ENCODE measurements at regions not wholly inside any gene's neighbourhood (a gene's known extent, or its start where the extent isn't known, plus 50 kb on each side); places are given as distances from the start of the nearest gene placed in this dataset.

DNA sequence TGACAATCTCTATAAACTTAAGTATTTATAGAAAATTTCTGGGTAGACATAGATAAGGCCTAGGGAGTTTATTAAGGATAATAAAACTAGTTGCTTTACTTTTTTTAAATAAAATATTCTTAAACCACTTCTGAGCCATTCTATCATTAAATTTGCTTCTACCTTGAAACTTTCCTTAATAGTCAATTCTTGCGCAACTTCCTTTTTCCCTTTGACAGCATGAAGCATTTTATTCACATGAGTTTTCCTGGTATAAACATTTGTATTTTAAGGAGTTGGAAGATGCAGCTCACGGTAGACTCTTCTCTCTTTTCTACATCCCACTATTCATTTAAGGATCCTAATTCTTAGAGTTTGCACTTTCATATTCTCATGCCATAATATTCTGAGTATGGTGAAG lies 75.8 kb upstream of the DPH5 start:
- H3K36me3 ChIP-seq (ENCODE audit: low read depth), result no peaks in the 10 kb centered on the region
- intact Hi-C loops (cut with DNase I, micrococcal nuclease), result no loop called here
- no peak overlapping the region for H3K4me3 ChIP-seq
- TF ChIP-seq, protein P1, sequence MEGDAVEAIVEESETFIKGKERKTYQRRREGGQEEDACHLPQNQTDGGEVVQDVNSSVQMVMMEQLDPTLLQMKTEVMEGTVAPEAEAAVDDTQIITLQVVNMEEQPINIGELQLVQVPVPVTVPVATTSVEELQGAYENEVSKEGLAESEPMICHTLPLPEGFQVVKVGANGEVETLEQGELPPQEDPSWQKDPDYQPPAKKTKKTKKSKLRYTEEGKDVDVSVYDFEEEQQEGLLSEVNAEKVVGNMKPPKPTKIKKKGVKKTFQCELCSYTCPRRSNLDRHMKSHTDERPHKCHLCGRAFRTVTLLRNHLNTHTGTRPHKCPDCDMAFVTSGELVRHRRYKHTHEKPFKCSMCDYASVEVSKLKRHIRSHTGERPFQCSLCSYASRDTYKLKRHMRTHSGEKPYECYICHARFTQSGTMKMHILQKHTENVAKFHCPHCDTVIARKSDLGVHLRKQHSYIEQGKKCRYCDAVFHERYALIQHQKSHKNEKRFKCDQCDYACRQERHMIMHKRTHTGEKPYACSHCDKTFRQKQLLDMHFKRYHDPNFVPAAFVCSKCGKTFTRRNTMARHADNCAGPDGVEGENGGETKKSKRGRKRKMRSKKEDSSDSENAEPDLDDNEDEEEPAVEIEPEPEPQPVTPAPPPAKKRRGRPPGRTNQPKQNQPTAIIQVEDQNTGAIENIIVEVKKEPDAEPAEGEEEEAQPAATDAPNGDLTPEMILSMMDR (IDR thresholded peaks at IDR 0.05), result no peak
- no peaks in the 10 kb centered on the region for H3K4me1 ChIP-seq (ENCODE audit: low read depth)
- H3K9me3 ChIP-seq, result no peaks in the 10 kb centered on the region
- DNase-seq (no peak), ATAC-seq (no peak)

DNA sequence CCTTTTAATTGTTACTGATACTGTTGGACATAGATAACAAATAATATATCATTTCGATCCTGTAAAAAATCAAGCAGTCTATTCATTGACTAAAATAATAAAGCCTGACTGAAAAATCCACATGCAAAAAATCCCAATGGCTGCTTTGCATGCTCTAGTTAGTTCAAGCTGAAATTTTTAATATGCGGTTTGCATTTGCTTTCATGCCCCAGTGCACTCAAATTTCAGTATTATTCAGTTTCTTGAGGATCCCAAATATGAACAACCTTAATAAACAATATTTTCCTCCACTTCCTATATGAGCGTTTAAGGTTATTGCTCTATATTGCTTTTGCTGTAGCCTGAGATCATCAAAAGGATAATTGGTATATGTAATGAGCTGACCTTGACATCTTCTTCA lies 75.1 kb upstream of the DPH5 start:
- intact Hi-C loops (cut with DNase I, micrococcal nuclease), result no loop called here
- Histone ChIP-seq H3K4me3 (no peak overlapping the region), H3K36me3 (ENCODE audit: low read depth) (no peaks in the 10 kb centered on the region), H3K9me3 (no peaks in the 10 kb centered on the region), H3K4me1 (ENCODE audit: low read depth) (no peaks in the 10 kb centered on the region)
- TF ChIP-seq, protein P1 (IDR thresholded peaks at IDR 0.05), result no peak
- DNase-seq (no peak), ATAC-seq (no peak)

DNA sequence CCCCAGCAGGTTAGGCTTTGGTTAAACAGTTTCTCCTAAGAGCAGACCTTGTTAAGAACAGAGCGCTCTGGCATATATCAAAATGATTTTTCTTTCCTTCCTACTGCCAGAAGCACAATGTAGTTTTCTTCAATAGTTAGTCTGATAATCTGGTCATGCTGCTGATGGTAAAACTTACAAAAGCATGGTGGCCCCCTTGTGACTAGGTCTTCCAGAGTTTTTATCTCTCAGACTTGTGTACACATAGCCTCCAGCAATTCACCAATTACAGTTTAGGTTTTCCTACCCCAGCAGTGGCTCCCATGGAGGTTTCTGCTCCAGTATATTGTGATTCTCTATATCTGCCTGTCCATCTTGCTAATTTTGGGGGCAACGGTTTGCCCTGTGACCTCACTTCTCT lies 73.3 kb upstream of the DPH5 start:
- DNase-seq, result no peak
- H3K9me3 ChIP-seq, result no peaks in the 10 kb centered on the region
- H3K4me3 ChIP-seq, result no peak overlapping the region
- H3K36me3 ChIP-seq (ENCODE audit: low read depth), result no peaks in the 10 kb centered on the region
- no peaks in the 10 kb centered on the region for H3K4me1 ChIP-seq (ENCODE audit: low read depth)
- ATAC-seq, result no peak
- TF ChIP-seq, protein P1 (IDR thresholded peaks at IDR 0.05), result no peak
- intact Hi-C loops (cut with DNase I, micrococcal nuclease), result no loop called here

DNA sequence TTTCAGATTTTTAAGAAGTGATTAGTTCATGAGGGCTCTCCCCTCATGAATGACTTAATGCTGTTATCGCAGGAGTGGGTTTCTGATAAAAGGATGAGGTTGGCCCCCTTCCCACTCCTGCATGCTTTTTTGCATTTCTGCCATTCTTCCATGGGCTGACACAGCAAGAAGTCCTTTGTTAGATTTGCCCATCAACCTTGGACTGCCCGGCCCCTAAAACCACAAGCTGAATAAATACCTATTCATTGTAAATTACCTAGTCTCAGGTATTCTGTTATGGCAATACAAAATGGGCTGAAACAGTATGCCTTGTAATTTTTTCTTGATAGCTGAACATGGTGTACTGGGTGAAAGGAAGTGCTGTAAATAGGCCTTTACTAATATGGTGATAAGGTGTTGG lies 72.7 kb upstream of the DPH5 start:
- Histone ChIP-seq H3K4me3 (no peak overlapping the region), H3K9me3 (no peaks in the 10 kb centered on the region), H3K36me3 (ENCODE audit: low read depth) (no peaks in the 10 kb centered on the region), H3K4me1 (ENCODE audit: low read depth) (no peaks in the 10 kb centered on the region)
- TF ChIP-seq, protein P1 (IDR thresholded peaks at IDR 0.05), result no peak
- DNase-seq, result no peak
- ATAC-seq, result no peak
- intact Hi-C loops (cut with DNase I, micrococcal nuclease), result no loop called here

DNA sequence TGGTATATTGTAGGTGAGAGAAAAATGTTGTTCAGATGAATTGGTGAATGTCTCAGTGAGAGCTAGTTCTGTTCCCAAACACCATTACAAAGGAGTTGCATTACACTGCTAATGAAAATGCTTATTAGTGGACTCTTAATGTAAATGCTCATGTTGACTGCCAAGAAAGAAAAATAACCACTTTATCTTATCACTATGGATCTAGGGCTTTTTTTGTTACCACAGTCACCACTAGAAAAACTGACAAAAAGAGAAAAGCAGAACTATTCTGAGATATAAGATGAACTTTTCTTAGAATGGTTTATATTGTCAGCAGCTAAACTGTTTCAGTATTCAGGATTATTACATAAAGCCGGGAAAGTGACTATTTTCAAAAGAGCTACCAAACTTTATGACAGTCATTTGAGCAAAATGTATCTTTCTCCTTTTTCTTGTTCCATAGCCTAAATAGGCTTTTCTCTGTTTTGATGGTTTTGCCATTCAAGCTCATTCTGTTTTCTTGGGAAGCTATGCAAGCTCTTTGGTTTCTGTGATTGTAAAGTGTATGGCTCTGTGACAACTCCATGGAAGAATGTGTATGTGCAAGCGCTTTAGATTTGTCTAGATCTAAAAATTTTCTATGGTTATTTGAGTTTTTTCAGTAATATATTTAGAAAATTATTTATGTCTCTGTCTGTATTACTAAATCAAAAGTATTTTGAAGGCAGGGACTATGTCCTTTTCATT lies 64.2 kb upstream of the DPH5 start:
- no peaks in the 10 kb centered on the region for H3K36me3 ChIP-seq (ENCODE audit: low read depth)
- no peak overlapping the region for H3K4me3 ChIP-seq
- intact Hi-C loops (cut with DNase I, micrococcal nuclease), result no loop called here
- H3K9me3 ChIP-seq, result no peaks in the 10 kb centered on the region
- H3K4me1 ChIP-seq (ENCODE audit: low read depth), result no peaks in the 10 kb centered on the region
- ATAC-seq (no peak), DNase-seq (no peak)
- TF ChIP-seq, protein P1 (IDR thresholded peaks at IDR 0.05), result no peak

DNA sequence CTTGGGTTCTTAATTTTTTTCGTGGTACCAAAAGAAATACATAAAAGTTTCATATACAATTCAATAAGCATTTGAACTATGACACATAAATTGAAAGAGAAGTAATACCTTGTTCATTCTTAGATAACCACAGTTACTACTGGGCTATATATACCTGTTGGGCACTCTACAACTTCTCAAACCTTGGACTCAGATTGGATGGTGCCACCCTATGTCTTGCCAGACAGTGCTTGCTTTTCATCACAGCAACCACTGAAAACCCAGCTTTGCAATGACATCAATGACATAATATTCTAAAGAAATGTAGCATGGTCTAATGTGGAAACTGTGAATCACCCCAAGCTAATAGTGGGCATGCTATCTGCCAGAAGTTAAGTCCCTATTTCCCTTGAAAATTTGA lies 62.8 kb upstream of the DPH5 start:
- no peak for ATAC-seq
- intact Hi-C loops (cut with DNase I, micrococcal nuclease), result no loop called here
- no peak for DNase-seq
- no peaks in the 10 kb centered on the region for H3K36me3 ChIP-seq (ENCODE audit: low read depth)
- TF ChIP-seq, protein P1 (IDR thresholded peaks at IDR 0.05), result no peak
- H3K9me3 ChIP-seq, result no peaks in the 10 kb centered on the region
- H3K4me3 ChIP-seq, result no peak overlapping the region
- no peaks in the 10 kb centered on the region for H3K4me1 ChIP-seq (ENCODE audit: low read depth)

Data from mucosa of descending colon (tissue), 3 donors.